ENCODE measurements at regions not wholly inside any gene's neighbourhood (a gene's known extent, or its start where the extent isn't known, plus 50 kb on each side); places are given as distances from the start of the nearest gene placed in this dataset.

- TF ChIP-seq POLR2AphosphoS5 (IDR thresholded peaks at IDR 0.05; ENCODE audit: low read depth, low read length), result no peak
- no peak for TF ChIP-seq TAF1 (IDR thresholded peaks at IDR 0.05; ENCODE audit: borderline replicate concordance, insufficient read depth, low read length)
- TF ChIP-seq, protein P1, sequence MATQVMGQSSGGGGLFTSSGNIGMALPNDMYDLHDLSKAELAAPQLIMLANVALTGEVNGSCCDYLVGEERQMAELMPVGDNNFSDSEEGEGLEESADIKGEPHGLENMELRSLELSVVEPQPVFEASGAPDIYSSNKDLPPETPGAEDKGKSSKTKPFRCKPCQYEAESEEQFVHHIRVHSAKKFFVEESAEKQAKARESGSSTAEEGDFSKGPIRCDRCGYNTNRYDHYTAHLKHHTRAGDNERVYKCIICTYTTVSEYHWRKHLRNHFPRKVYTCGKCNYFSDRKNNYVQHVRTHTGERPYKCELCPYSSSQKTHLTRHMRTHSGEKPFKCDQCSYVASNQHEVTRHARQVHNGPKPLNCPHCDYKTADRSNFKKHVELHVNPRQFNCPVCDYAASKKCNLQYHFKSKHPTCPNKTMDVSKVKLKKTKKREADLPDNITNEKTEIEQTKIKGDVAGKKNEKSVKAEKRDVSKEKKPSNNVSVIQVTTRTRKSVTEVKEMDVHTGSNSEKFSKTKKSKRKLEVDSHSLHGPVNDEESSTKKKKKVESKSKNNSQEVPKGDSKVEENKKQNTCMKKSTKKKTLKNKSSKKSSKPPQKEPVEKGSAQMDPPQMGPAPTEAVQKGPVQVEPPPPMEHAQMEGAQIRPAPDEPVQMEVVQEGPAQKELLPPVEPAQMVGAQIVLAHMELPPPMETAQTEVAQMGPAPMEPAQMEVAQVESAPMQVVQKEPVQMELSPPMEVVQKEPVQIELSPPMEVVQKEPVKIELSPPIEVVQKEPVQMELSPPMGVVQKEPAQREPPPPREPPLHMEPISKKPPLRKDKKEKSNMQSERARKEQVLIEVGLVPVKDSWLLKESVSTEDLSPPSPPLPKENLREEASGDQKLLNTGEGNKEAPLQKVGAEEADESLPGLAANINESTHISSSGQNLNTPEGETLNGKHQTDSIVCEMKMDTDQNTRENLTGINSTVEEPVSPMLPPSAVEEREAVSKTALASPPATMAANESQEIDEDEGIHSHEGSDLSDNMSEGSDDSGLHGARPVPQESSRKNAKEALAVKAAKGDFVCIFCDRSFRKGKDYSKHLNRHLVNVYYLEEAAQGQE (IDR thresholded peaks at IDR 0.05; ENCODE audit: insufficient read depth in 1 of 2, low read depth in 2 of 2, low read length in 2 of 2), result no peak
- no peak for TF ChIP-seq SIN3A (IDR thresholded peaks at IDR 0.05; ENCODE audit: borderline replicate concordance, insufficient read depth, low read length)
- no peak for TF ChIP-seq FOXP2 (optimal IDR thresholded peaks at IDR 0.05; ENCODE audit: borderline replicate concordance, extremely low read depth, extremely low read length, insufficient read depth)
Observed at GRCh38 chr17:72303787-72304733, 183.2 kb downstream of the SOX9 start.

- no peak for TF ChIP-seq SIN3A (IDR thresholded peaks at IDR 0.05; ENCODE audit: borderline replicate concordance, insufficient read depth, low read length)
- TF ChIP-seq, protein P1 (IDR thresholded peaks at IDR 0.05; ENCODE audit: insufficient read depth in 1 of 2, low read depth in 2 of 2, low read length in 2 of 2), result no peak
- TF ChIP-seq TAF1 (IDR thresholded peaks at IDR 0.05; ENCODE audit: borderline replicate concordance, insufficient read depth, low read length), result no peak
- TF ChIP-seq POLR2AphosphoS5 (IDR thresholded peaks at IDR 0.05; ENCODE audit: low read depth, low read length), result no peak
- no peak for TF ChIP-seq FOXP2 (optimal IDR thresholded peaks at IDR 0.05; ENCODE audit: borderline replicate concordance, extremely low read depth, extremely low read length, insufficient read depth)
Observed at GRCh38 chr17:72304859-72305258, 184.0 kb downstream of the SOX9 start.

GRCh38 chr17:72305472-72305871 lies 184.7 kb downstream of the SOX9 start:
- TF ChIP-seq FOXP2 (optimal IDR thresholded peaks at IDR 0.05; ENCODE audit: borderline replicate concordance, extremely low read depth, extremely low read length, insufficient read depth) (no peak), POLR2AphosphoS5 (IDR thresholded peaks at IDR 0.05; ENCODE audit: low read depth, low read length) (no peak), TAF1 (IDR thresholded peaks at IDR 0.05; ENCODE audit: borderline replicate concordance, insufficient read depth, low read length) (no peak), SIN3A (IDR thresholded peaks at IDR 0.05; ENCODE audit: borderline replicate concordance, insufficient read depth, low read length) (no peak)
- TF ChIP-seq, protein P1 (IDR thresholded peaks at IDR 0.05; ENCODE audit: insufficient read depth in 1 of 2, low read depth in 2 of 2, low read length in 2 of 2), result no peak

GRCh38 chr17:72306037-72306436 lies 185.2 kb downstream of the SOX9 start:
- TF ChIP-seq TAF1 (IDR thresholded peaks at IDR 0.05; ENCODE audit: borderline replicate concordance, insufficient read depth, low read length), result no peak
- TF ChIP-seq SIN3A (IDR thresholded peaks at IDR 0.05; ENCODE audit: borderline replicate concordance, insufficient read depth, low read length), result no peak
- no peak for TF ChIP-seq POLR2AphosphoS5 (IDR thresholded peaks at IDR 0.05; ENCODE audit: low read depth, low read length)
- TF ChIP-seq, protein P1 (IDR thresholded peaks at IDR 0.05; ENCODE audit: insufficient read depth in 1 of 2, low read depth in 2 of 2, low read length in 2 of 2), result no peak
- TF ChIP-seq FOXP2 (optimal IDR thresholded peaks at IDR 0.05; ENCODE audit: borderline replicate concordance, extremely low read depth, extremely low read length, insufficient read depth), result no peak

Data from PFSK-1 (cell line).